H1 (cell line): ENCODE measurements at regions not wholly inside any gene's neighbourhood (a gene's known extent, or its start where the extent isn't known, plus 50 kb on each side); places are given as distances from the start of the nearest gene placed in this dataset.

Source experiments
- BACH1 ChIP-seq: IDR thresholded peaks from 2 replicates; pipeline ENCODE4 v1.6.1; 2012; ENCODE audit warnings: low read length, improper control_type of control experiment
- CTBP2 ChIP-seq: IDR thresholded peaks from 2 replicates; pipeline ENCODE4 v1.7.0; 2011; ENCODE audit warnings: borderline replicate concordance, mild to moderate bottlenecking, moderate library complexity, mixed read lengths, low read length; ENCODE audit not compliant: insufficient read depth, insufficient read length
- GABPA ChIP-seq: IDR thresholded peaks from 2 replicates; pipeline ENCODE4 v1.6.1; 2011; ENCODE audit warnings: mild to moderate bottlenecking, low read length, moderate library complexity, borderline replicate concordance; ENCODE audit not compliant: insufficient read depth
- KDM1A ChIP-seq: fragments of 200-600, 300-600 bp; sonication (generic); IDR thresholded peaks from 2 replicates; pipeline ENCODE4 v1.7.1; 2016; ENCODE audit warnings: mild to moderate bottlenecking, low read length, borderline replicate concordance
- NRF1 ChIP-seq: IDR thresholded peaks from 2 replicates; pipeline ENCODE4 v1.6.1; 2011; ENCODE audit warnings: mild to moderate bottlenecking, low read depth, low read length, improper control_type of control experiment
- POLR2A ChIP-seq, 2 experiments: IDR thresholded peaks; 1 replicate in 1 of 2; 2 replicates in 1 of 2; pipeline ENCODE4 v1.6.1; 2011; ENCODE audit warnings: low read depth in 2 of 2, low read length in 2 of 2, mild to moderate bottlenecking in 2 of 2; ENCODE audit errors: control extremely low read depth in 1 of 2
- POLR2AphosphoS5 ChIP-seq: IDR thresholded peaks from 2 replicates; pipeline ENCODE4 v1.6.1; 2011; ENCODE audit warnings: low read depth, low read length
- POU5F1 ChIP-seq: IDR thresholded peaks from 2 replicates; pipeline ENCODE4 v1.6.1; 2011; ENCODE audit warnings: low read depth, mild to moderate bottlenecking, low read length, moderate library complexity
- RXRA ChIP-seq: IDR thresholded peaks from 2 replicates; pipeline ENCODE4 v1.6.1; 2011; ENCODE audit warnings: low read depth, mild to moderate bottlenecking, low read length, moderate library complexity; ENCODE audit not compliant: insufficient read depth
- SAP30 ChIP-seq: fragments of 300-600 bp; sonication (generic); IDR thresholded peaks from 2 replicates; pipeline ENCODE4 v1.7.1; 2012; ENCODE audit warnings: low read length, moderate library complexity, mild to moderate bottlenecking, inconsistent platforms; ENCODE audit not compliant: insufficient read depth, insufficient replicate concordance
- SIN3A ChIP-seq, 2 experiments: IDR thresholded peaks in 1 of 2; conservative IDR thresholded peaks in 1 of 2; 2 replicates each; pipeline ENCODE4 v1.6.1; 2011 to 2012; ENCODE audit warnings: low read length in 2 of 2, improper control_type of control experiment in 1 of 2, low read depth in 1 of 2, mild to moderate bottlenecking in 1 of 2
- SIRT6 ChIP-seq: IDR thresholded peaks from one replicate; pipeline ENCODE4 v1.7.1; 2012; ENCODE audit warnings: low read length, inconsistent platforms
- TAF1 ChIP-seq: IDR thresholded peaks from 2 replicates; pipeline ENCODE4 v1.6.1; 2011; ENCODE audit warnings: mild to moderate bottlenecking, low read depth, low read length
- TCF12 ChIP-seq: IDR thresholded peaks from 2 replicates; pipeline ENCODE4 v1.6.1; 2011; ENCODE audit warnings: low read depth, mild to moderate bottlenecking, low read length
- TEAD4 ChIP-seq: IDR thresholded peaks from 2 replicates; pipeline ENCODE4 v1.6.1; 2012; ENCODE audit warnings: low read depth, low read length, inconsistent platforms, mixed read lengths
- TF ChIP-seq, protein P1 (sequence below): IDR thresholded peaks from 2 replicates; pipeline ENCODE4 v1.6.1; 2011; ENCODE audit warnings: low read length, improper control_type of control experiment
- TF ChIP-seq, protein P2 (sequence below), 3 experiments: IDR thresholded peaks; 1 replicate in 2 of 3; 2 replicates in 1 of 3; pipeline versions ENCODE4 v1.5.1 to v1.6.1; 2011; ENCODE audit warnings: low read length in 3 of 3, mild to moderate bottlenecking in 3 of 3, inconsistent platforms in 2 of 3, low read depth in 1 of 3, moderate library complexity in 1 of 3; ENCODE audit not compliant: insufficient read depth in 1 of 3; ENCODE audit errors: control extremely low read depth in 1 of 3
- TF ChIP-seq, protein P3 (sequence below): IDR thresholded peaks from 2 replicates; pipeline ENCODE4 v1.6.1; 2011; ENCODE audit warnings: low read depth, mild to moderate bottlenecking, low read length; ENCODE audit not compliant: insufficient read depth
- TF ChIP-seq, protein P4 (sequence below): IDR thresholded peaks from 2 replicates; pipeline ENCODE4 v1.6.1; 2012; ENCODE audit warnings: inconsistent platforms

DNA sequence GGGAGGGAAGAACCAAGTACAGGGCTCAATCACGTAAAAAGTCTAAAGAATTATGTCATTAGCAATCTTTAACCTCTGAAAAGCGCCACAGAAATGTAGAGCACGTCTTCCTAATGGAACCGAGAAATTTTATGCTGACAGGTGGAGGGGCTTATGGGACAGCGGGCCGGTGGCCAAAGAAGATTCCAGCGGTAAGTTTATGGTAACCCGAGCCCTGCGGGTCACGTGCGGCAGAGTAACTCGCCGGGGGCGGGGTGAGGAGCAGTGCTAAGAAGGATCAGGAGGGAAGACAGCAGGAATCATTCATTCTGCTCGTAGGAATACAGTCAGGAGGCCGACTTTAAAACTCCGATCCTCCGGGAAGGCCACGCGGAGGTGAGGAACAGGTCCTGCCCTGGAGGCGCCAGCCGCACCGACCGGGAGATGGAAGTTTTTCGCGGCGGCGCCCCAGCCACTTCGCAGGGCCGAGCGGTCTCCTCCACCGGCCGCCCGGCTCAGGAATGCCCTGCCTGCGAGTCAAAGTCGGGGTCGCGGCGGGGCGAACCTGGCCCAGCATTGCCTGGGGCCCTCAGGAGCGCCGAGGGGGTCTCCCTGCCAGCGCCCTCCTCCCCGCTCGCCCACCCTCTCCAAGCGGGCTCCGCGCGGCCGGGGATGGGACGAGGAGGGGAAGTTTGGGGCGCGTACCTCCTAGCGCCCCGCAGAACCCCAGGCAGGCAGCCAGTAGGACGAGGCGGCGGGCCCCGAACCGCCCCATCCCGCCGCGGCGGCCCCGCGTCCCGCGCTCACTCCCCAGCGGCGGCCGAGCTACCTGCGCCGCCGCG is 101.8 kb downstream of the ESM1 start (continued):
- no peak for TF ChIP-seq GABPA
- TF ChIP-seq, protein P1, sequence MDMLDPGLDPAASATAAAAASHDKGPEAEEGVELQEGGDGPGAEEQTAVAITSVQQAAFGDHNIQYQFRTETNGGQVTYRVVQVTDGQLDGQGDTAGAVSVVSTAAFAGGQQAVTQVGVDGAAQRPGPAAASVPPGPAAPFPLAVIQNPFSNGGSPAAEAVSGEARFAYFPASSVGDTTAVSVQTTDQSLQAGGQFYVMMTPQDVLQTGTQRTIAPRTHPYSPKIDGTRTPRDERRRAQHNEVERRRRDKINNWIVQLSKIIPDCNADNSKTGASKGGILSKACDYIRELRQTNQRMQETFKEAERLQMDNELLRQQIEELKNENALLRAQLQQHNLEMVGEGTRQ: peak; percentile 90
- TF ChIP-seq, protein P2, sequence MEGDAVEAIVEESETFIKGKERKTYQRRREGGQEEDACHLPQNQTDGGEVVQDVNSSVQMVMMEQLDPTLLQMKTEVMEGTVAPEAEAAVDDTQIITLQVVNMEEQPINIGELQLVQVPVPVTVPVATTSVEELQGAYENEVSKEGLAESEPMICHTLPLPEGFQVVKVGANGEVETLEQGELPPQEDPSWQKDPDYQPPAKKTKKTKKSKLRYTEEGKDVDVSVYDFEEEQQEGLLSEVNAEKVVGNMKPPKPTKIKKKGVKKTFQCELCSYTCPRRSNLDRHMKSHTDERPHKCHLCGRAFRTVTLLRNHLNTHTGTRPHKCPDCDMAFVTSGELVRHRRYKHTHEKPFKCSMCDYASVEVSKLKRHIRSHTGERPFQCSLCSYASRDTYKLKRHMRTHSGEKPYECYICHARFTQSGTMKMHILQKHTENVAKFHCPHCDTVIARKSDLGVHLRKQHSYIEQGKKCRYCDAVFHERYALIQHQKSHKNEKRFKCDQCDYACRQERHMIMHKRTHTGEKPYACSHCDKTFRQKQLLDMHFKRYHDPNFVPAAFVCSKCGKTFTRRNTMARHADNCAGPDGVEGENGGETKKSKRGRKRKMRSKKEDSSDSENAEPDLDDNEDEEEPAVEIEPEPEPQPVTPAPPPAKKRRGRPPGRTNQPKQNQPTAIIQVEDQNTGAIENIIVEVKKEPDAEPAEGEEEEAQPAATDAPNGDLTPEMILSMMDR (IDR thresholded peaks at IDR 0.05; ENCODE audit: control extremely low read depth in 1 of 3, insufficient read depth in 1 of 3, low read depth in 1 of 3, low read length in 3 of 3): no peak
- TF ChIP-seq TCF12: no peak
- TF ChIP-seq, protein P3, sequence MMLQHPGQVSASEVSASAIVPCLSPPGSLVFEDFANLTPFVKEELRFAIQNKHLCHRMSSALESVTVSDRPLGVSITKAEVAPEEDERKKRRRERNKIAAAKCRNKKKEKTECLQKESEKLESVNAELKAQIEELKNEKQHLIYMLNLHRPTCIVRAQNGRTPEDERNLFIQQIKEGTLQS: peak; percentile 79
- TF ChIP-seq POU5F1: no peak
- TF ChIP-seq BACH1: no peak
- TF ChIP-seq NRF1: no peak
- TF ChIP-seq TEAD4: 0 out of 2 replicates have a peak, but pooled peaks have one; percentile 31
- TF ChIP-seq SIN3A (conservative IDR thresholded peaks at IDR 0.05 in 1 of 2, IDR thresholded peaks at IDR 0.05 in 1 of 2; ENCODE audit: low read depth in 1 of 2, low read length in 2 of 2): no peak
- no peak for TF ChIP-seq SIRT6
- no peak for TF ChIP-seq SAP30
- no peak for TF ChIP-seq KDM1A
- TF ChIP-seq CTBP2: no peak
- TF ChIP-seq, protein P4, sequence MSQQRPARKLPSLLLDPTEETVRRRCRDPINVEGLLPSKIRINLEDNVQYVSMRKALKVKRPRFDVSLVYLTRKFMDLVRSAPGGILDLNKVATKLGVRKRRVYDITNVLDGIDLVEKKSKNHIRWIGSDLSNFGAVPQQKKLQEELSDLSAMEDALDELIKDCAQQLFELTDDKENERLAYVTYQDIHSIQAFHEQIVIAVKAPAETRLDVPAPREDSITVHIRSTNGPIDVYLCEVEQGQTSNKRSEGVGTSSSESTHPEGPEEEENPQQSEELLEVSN: peak; percentile 82
- peak; percentile 50; the same call in 1 of the 2 replicates for TF ChIP-seq POLR2AphosphoS5
- TF ChIP-seq POLR2A (IDR thresholded peaks at IDR 0.05; ENCODE audit: control extremely low read depth in 1 of 2, low read depth in 2 of 2, low read length in 2 of 2): peak in 1 of 2 experiments; percentile 44; a peak in 1 of 3 replicates
- TF ChIP-seq TAF1: peak; percentile 77
- no peak for TF ChIP-seq RXRA
